ENCODE measurements at regions not wholly inside any gene's neighbourhood (a gene's known extent, or its start where the extent isn't known, plus 50 kb on each side); places are given as distances from the start of the nearest gene placed in this dataset.

GRCh38 chr9:108374626-108375025 is 481.2 kb downstream of the ACTL7B start:
- TF ChIP-seq CTCF (IDR thresholded peaks at IDR 0.05) = no peak

- TF ChIP-seq CTCF (IDR thresholded peaks at IDR 0.05) = no peak
These were observed 488.6 kb downstream of the ACTL7B start for GRCh38 chr9:108367188-108367587.

- TF ChIP-seq CTCF (IDR thresholded peaks at IDR 0.05) = no peak
These were observed 492.5 kb downstream of the ACTL7B start for GRCh38 chr9:108363311-108363710.

DNA sequence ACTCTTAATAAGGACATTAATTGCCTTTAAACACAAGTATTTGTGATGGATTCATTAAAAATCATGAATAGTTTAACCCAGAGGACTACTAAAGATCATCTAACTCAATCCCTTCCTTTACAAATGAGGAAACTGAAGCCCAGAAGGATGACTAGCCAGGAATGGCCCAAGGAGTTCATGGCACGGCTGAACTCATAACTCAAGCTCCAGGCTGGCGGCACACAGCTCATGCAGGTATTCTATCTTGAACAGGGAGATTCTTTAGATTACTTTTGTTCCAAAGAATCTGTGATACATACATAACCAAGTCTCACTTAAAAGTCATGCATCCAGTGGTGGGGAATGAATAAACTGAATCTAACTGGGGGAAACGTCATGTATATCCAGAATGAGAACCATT is 495.5 kb downstream of the ACTL7B start:
- TF ChIP-seq CTCF (IDR thresholded peaks at IDR 0.05) = no peak

GRCh38 chr9:108356806-108357205 is 499.0 kb downstream of the ACTL7B start:
- no peak for TF ChIP-seq CTCF (IDR thresholded peaks at IDR 0.05)

DNA sequence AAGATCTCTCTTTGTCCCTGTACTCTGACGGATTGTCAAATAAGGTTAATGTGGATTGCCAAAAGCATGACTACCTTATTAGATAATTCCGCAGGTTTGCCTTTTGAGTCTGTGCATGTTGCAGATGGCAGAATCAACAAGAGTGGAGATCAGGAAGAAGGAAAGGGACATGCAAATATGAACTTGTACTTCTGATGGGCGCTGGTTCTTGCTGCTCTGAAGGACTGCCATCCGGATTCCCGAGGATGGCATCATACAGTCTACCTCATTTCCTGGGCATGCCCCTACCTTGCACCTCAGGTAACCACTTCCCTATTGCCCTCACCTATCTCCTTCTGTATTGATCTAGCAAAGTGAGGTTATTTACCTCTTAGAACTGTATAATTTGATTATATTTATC is 504.2 kb downstream of the ACTL7B start:
- TF ChIP-seq CTCF (IDR thresholded peaks at IDR 0.05) = no peak

- no peak for TF ChIP-seq CTCF (IDR thresholded peaks at IDR 0.05)
These were observed 508.2 kb downstream of the ACTL7B start for GRCh38 chr9:108347463-108348188.

- TF ChIP-seq CTCF (IDR thresholded peaks at IDR 0.05) = no peak
These were observed 510.0 kb downstream of the ACTL7B start for GRCh38 chr9:108345826-108346225.

Measured in LNCAP (cell line).